Gastroesophageal sphincter (tissue), 4 donors: ENCODE measurements at regions not wholly inside any gene's neighbourhood (a gene's known extent, or its start where the extent isn't known, plus 50 kb on each side); places are given as distances from the start of the nearest gene placed in this dataset.
"Not testable (repeated sequence)": the region's sequence is repeated elsewhere in the genome, so short reads cannot be mapped to it uniquely, and the experiment has no call there.

Experiments used
- ATAC-seq: fragments of 150-250 bp; one replicate; pipeline ENCODE4 v1.9.1; 2016; ENCODE audit warnings: mild to moderate bottlenecking, moderate library complexity
- H3K27ac ChIP-seq, 4 donors: fragments of 200-600 bp; sonication (generic) in 3 of 4; 1 replicate in 3 of 4; 2 replicates in 1 of 4; pipeline ENCODE4 v1.5.1; 2016 to 2019
- H3K27me3 ChIP-seq: fragments of 200-600 bp; sonication (generic); one replicate; pipeline ENCODE4 v1.5.1; 2019
- H3K36me3 ChIP-seq, 2 donors: fragments of 200-600 bp; sonication (generic); one replicate each; pipeline ENCODE4 v1.5.1; 2019; ENCODE audit warnings: control low read depth in 1 of 2
- H3K4me1 ChIP-seq, 3 donors: fragments of 200-600 bp; sonication (generic); 1 replicate in 2 of 3; 2 replicates in 1 of 3; pipeline ENCODE4 v1.5.1; 2016 to 2019; ENCODE audit warnings: control low read depth in 2 of 3
- H3K4me3 ChIP-seq, 2 donors: fragments of 200-600 bp; sonication (generic); one replicate each; pipeline ENCODE4 v1.5.1; 2019; ENCODE audit warnings: mild to moderate bottlenecking in 1 of 2, moderate library complexity in 1 of 2
- H3K9me3 ChIP-seq, 3 donors: fragments of 200-600 bp; sonication (generic); one replicate each; pipeline ENCODE4 v1.5.1; 2017 to 2019; ENCODE audit warnings: control low read depth in 2 of 3
- EP300 ChIP-seq: sonication (generic); formaldehyde crosslinking; IDR thresholded peaks from one replicate; pipeline ENCODE4 v1.6.1; 2017; ENCODE audit warnings: antibody characterized with exemption, mild to moderate bottlenecking
- POLR2A ChIP-seq, 2 donors: fragments of 450-650 bp; IDR thresholded peaks; one replicate each; pipeline ENCODE4 v1.6.1; 2017; ENCODE audit warnings: antibody characterized with exemption in 2 of 2, mild to moderate bottlenecking in 2 of 2, moderate library complexity in 1 of 2
- POLR2AphosphoS5 ChIP-seq: sonication (generic); formaldehyde crosslinking; IDR thresholded peaks from one replicate; pipeline ENCODE4 v1.6.1; 2017; ENCODE audit warnings: antibody characterized with exemption
- WGBS, 2 donors: methylation state at CpG; one replicate each; pipeline ENCODE4 v1.1.5; 2018; ENCODE audit warnings: low coverage in 1 of 2; 5-methylcytosine and 5-hydroxymethylcytosine counted together
- TF ChIP-seq, protein P1 (sequence below), 4 experiments: fragments of 200-600 bp in 2 of 4; fragments of 450-650 bp in 2 of 4; sonication (generic) in 1 of 4; IDR thresholded peaks; one replicate each; pipeline ENCODE4 v1.5.1; 2017 to 2019; ENCODE audit warnings: antibody characterized with exemption in 4 of 4, mild to moderate bottlenecking in 2 of 4, moderate library complexity in 2 of 4

DNA sequence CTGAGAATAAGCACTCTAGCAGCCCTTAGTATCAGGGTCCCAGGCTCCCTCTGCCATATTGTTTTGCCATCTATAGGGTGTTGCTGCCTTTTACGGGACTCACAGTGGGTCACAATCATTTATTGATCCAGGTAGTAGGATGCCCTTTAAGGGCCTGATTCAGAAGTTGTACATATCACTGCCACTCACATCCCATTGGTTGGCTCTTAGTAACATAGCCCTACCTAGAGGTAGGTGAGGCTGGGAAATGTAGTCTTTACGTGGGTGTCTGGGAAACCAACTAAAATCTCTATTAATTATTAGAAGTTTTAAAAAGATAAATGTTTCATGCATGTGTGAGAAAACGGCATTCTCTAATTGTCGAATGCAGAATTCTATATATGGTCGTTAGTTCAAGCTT is 78.8 kb upstream of the ATP5PO start:
- Histone ChIP-seq H3K4me1 (peaks cover 0 to 8% (median 0%) of the 10 kb centered on the region in 3 donors), H3K27ac (no peak overlapping the region), H3K27me3 (no peaks in the 10 kb centered on the region), H3K9me3 (peaks cover 0 to 7% (median 0%) of the 10 kb centered on the region in 3 donors), H3K4me3 (no peak overlapping the region), H3K36me3 (no peaks in the 10 kb centered on the region)
- TF ChIP-seq, protein P1, sequence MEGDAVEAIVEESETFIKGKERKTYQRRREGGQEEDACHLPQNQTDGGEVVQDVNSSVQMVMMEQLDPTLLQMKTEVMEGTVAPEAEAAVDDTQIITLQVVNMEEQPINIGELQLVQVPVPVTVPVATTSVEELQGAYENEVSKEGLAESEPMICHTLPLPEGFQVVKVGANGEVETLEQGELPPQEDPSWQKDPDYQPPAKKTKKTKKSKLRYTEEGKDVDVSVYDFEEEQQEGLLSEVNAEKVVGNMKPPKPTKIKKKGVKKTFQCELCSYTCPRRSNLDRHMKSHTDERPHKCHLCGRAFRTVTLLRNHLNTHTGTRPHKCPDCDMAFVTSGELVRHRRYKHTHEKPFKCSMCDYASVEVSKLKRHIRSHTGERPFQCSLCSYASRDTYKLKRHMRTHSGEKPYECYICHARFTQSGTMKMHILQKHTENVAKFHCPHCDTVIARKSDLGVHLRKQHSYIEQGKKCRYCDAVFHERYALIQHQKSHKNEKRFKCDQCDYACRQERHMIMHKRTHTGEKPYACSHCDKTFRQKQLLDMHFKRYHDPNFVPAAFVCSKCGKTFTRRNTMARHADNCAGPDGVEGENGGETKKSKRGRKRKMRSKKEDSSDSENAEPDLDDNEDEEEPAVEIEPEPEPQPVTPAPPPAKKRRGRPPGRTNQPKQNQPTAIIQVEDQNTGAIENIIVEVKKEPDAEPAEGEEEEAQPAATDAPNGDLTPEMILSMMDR (IDR thresholded peaks at IDR 0.05), result no peak
- no peak for TF ChIP-seq POLR2A (IDR thresholded peaks at IDR 0.05)
- TF ChIP-seq EP300, result no peak
- TF ChIP-seq POLR2AphosphoS5, result no peak
- 76 to 81% methylated on average over 4 to 5 of the region's 5 CpGs for WGBS, 2 donors
- ATAC-seq, result no peak

DNA sequence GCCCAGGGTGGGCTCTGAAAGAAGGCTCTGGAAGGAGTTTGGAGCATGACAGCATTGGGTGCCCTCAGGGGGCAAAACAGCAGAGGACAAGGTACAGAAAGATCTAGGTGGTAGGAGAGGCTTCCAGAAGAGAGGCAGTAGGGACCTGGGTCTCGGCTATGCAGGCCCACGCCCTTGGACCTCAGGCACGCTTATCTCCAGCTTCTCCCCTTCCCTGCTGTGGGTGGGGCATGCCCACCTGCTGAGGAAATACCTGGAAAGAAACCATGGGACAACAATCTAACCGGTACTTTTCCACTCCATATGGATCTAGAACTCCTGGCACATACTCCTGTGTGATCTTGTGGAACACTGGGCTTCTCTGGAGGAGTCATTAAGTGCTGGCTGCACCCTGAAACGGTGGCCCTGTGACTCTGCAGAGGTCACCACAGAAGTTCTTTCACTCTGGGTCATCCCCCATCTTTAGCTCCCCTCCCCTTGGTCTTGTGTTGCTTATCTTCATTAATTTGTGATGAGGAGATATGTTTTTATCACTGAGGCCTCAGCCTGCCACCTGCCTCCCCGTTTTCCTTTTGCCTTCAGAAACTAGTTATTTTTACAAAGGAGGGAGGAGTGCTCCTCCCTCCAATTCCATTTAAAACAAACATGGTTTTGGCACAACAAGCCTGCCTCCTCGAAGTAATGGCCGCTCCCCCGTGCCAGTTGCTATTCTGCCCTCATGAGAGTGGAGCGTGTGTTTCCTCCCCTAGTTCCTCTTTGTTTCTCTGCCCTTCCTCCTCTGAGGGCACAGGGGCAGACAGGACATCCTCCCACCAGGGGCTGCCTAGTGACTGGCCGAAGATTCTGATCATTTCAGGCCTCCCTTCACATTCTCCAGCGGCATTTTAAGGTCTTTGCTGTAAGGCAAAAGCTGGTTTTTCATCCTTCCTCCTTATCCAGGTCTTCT is 78.0 kb upstream of the ATP5PO start:
- Histone ChIP-seq H3K27ac (peak overlapping the region in 1 of 4 donors; percentile 2), H3K36me3 (no peaks in the 10 kb centered on the region), H3K27me3 (no peaks in the 10 kb centered on the region), H3K4me1 (peaks cover 0 to 8% (median 0%) of the 10 kb centered on the region in 3 donors), H3K9me3 (peaks cover 0 to 7% (median 0%) of the 10 kb centered on the region in 3 donors), H3K4me3 (no peak overlapping the region)
- TF ChIP-seq POLR2AphosphoS5 (no peak), EP300 (no peak), POLR2A (IDR thresholded peaks at IDR 0.05) (no peak)
- TF ChIP-seq, protein P1 (IDR thresholded peaks at IDR 0.05), result no peak
- ATAC-seq, result peak; percentile 39
- 42 to 61% methylated on average over 3 to 11 of the region's 12 CpGs for WGBS, 2 donors

DNA sequence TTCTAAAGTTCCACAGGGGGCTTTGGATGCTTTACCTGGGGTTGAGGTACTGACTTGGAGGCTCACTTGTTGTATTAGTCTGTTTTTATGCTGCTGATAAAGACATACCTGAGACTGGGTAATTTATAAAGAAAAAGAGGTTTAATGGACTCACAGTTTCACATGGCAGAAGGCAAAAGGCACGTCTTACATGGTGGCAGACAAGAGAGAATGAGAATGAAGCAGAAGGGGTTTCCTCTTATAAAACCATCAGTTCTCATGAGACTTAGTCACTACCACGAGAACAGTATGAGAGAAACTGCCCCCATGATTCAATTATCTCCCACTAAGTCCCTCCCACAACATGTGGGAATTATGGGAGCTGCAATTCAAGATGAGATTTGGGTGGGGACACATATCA is 76.8 kb upstream of the ATP5PO start:
- H3K4me1 ChIP-seq, H3K9me3 ChIP-seq, ATAC-seq, H3K27ac ChIP-seq, H3K4me3 ChIP-seq, H3K36me3 ChIP-seq, H3K27me3 ChIP-seq: not testable (repeated sequence)
- WGBS, 2 donors, result 69 to 71% methylated on average over 2 of the region's 2 CpGs

DNA sequence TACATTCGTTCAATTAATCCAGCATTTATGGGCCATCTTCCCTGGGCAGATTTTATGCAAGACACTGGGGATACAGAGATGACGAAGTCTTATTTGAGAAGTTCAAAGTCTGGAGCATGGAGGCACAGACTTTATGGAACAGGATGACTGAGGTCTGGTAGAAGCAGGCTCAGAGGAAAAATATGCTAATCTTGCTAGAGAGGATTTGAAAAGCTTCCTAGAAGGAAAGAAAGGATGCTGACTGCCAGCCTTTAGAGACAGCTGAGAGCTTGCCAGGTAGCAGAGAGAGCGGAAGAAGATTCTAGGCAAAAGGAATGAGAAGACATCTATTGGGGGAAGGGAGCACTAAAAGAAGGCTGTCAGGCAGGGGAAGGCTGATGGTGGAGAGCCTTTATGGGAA is 75.5 kb upstream of the ATP5PO start:
- no peak for ATAC-seq
- Histone ChIP-seq H3K36me3 (no peaks in the 10 kb centered on the region), H3K4me3 (no peak overlapping the region), H3K9me3 (no peaks in the 10 kb centered on the region), H3K27ac (no peak overlapping the region), H3K4me1 (peaks cover 0 to 8% (median 0%) of the 10 kb centered on the region in 3 donors), H3K27me3 (no peaks in the 10 kb centered on the region)
- TF ChIP-seq POLR2A (IDR thresholded peaks at IDR 0.05) (no peak), POLR2AphosphoS5 (no peak), EP300 (no peak)
- TF ChIP-seq, protein P1 (IDR thresholded peaks at IDR 0.05), result no peak
- whole genome bisulfite sequencing, 2 donors, result 52 to 78% methylated on average over 2 to 3 of the region's 3 CpGs

DNA sequence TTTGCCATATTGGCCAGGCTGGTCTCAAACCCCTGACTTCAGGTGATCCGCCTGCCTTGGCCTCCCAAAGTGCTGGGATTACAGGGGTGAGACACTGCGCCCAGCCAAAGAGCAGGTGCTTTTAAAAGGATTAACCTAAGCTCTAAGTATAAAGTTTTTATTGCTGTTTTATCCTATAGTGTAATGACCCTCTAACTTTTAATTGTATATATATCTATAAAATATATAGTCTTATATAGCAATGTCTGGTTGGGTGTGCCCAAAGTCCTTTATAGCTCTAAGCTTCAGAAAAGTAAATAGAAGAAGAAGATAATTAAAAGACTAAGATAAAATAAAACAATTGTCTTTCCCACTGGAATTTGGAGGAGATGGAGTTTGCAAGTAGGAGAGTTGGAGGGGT is 73.8 kb upstream of the ATP5PO start:
- Histone ChIP-seq H3K9me3 (no peaks in the 10 kb centered on the region), H3K27me3 (no peaks in the 10 kb centered on the region), H3K36me3 (no peaks in the 10 kb centered on the region), H3K4me1 (peaks cover 0 to 8% (median 0%) of the 10 kb centered on the region in 3 donors), H3K4me3 (no peak overlapping the region), H3K27ac (no peak overlapping the region)
- 88 to 94% methylated on average over 2 of the region's 2 CpGs for WGBS, 2 donors
- no peak for ATAC-seq
- TF ChIP-seq POLR2A (IDR thresholded peaks at IDR 0.05) (no peak), POLR2AphosphoS5 (no peak), EP300 (no peak)
- TF ChIP-seq, protein P1 (IDR thresholded peaks at IDR 0.05), result no peak
